NCI-H226 (cell line): ENCODE measurements at regions not wholly inside any gene's neighbourhood (a gene's known extent, or its start where the extent isn't known, plus 50 kb on each side); places are given as distances from the start of the nearest gene placed in this dataset.

Experiments used
- DNase-seq: peaks from one replicate; pipeline ENCODE4 v3.0.0-alpha.2; 2015

GRCh38 chr6:9435281-9435680 lies 979.6 kb downstream of the TFAP2A start:
- no peak for DNase-seq

DNA sequence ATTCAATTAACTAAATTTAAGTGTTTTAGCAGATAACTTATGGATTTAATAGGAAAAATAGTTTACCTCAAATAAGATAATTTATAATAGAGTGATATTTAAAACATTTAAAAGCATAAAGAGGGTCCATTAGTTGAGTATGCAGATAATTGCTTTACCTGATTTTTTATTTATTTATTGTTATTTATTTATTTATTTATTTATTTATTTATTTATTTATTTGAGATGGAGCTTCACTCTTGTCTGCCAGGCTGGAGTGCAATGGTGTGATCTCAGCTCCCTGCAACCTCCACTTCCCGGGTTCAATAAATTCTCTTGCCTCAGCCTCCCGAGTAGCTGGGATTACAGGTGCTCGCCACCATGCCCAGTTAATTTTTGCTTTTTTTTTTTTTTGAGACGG lies 982.9 kb downstream of the TFAP2A start:
- no peak for DNase-seq

DNA sequence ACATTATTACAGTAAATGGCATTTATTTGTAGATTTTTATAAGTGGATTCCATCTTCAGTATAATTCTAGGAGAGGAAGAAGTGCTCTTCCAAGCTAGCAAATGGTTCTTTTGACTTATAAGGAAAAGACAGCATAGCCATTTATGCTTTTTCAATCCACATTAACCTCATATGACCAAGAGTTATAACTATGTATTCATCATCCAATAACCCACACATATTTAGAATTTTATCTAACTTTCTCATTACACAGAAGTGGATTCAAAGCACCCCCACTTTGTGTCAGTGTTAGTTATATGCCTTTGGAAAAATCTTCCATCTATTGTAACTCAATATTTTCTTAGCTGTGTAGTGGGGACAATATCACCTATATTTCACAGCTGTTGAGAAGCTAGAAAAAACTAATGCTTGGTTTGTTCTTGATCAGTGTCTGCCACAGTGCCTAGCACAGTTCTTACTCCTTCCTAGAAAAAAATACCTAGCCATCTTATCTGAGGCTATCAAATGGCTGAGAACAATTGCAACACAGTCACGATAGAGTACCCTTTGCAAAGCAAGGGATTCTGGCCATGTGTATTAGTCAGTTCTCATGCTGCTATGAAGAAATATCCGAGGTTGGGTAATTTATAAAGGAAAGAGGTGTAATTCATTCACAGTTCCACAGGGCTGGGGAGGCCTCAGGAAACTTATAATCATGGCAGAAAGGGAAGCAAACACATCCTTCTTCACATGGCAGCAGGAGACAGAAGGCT lies 986.3 kb downstream of the TFAP2A start:
- DNase-seq: no peak

DNA sequence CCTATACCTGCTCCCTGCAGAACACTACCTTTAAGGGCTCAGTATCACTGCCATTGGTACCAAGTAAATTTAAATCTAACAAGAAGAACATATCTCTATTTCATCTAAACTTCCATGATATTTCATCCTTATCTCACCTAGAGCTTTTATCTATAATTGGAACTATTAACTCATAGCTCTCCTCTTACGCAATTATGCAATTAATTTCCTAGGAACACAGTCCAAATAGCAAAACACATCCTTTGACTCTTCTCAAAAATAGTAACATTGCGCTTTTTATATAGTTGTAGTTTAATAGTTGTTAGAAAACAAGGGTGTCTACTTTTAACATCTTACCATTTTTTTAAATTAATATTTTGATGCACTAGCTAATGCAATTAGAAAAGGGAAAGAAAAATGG lies 986.8 kb upstream of the SLC35B3 start:
- DNase-seq: no peak

DNA sequence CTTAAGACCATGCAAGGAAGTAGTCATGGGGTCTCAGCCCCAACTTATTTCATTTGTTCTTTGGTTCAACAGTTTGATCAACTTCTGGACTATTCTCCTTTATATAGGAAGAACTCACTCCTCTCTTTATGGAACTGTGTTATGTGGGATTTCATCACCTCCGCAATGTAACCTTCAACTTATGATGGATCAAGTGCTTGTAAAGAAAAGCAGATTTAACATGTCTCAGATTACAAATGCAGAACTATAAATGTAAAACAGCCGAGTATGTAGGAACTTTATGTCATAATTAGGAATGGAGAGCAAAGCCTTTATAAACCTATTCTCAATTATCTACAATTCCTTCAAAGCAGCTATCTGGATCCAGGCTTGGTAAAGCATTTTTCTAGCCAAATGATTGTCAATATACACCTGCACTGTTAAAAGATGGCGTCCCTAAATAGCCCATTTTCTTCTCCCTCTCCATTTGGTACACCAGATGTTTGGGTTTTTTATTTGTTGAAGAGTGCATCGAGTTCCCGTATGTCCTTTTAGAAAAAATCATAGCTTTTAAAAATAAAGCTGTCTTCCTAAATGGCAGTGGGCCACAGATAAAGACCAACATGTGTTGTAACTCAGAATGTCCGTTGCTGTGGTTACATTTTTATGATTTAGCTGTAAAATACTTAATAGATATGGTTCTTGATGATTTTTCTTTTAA lies 985.1 kb upstream of the SLC35B3 start:
- DNase-seq: no peak

- no peak for DNase-seq
Observed at GRCh38 chr6:9417400-9417799, 982.1 kb upstream of the SLC35B3 start.

DNA sequence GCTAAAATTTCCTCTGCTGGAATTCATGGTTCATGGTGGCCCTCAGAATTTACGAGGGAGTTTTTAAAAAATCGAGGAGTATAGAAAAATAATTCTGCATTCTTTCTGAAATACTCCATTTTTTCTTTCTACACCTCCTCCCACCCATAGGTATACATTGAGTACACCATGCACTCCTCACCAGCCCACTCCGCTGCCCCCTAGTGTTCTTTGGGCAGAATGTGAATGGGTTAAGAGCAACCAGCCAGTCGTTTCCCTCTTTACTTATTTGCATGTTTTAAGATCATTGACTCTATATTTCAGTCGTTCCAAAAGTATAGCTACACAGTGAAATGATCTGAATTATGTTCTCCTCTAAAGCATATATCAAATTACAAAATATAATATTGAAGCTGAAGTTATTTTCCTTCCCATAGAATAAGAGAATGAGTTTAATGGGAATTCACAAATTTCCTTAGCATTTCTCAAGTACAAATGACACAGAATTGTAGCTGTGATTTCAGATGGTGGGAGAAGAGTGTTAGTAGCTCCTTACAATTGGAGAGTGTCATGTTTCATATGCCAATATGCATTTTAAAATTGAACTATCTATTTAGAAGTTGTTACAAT lies 977.7 kb upstream of the SLC35B3 start:
- peak; percentile 29 for DNase-seq

DNA sequence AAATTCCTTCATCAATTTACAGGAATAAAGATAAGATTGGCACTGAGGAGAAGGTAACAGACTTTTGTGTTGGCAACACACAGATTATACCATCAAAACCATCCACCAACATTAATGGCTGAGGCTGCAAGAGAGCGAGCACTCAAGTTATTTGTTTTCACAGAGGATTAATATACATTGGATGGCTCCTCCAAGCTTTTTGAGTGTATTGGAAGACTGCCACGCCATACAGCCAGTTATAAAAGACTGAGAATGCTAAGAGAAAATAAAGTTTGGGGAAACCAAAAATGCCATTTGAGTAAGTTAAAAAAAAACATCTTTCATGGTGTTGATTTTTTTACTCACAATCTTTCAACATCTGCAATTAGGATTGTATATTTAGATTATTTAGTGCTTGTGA lies 973.8 kb upstream of the SLC35B3 start:
- DNase-seq: no peak

DNA sequence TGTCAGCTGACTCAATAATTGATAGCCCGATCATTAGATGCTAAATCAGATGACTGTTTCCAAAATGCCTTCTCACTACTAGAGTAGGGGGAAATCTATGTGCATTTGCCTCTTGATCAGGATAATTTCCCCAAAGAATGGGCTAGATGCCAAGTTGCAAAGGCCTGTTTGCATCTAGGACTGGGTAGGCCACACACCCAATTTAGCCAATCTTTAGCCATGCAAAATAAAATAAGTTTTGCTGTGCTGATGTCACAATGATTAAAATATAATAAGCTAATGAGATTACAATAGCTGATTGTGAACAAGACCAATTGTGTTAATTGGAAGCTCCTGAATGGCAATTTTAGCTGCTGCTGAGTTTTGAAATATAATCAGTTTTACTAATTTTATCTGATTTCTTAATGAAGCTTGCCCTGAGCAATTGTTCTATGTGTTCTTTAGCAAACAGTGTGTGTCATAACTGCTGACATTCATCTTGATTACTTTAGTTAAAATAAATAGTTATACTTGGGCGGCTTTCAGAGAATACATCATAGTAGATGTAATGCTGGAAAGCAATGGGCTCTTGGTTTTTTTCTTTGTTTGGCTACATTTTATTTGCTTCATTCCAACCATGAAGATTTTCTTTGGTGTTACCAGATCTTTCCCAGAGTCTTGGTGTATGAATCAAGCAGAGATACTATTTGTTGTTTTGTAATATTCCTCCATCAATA lies 973.2 kb upstream of the SLC35B3 start:
- no peak for DNase-seq

GRCh38 chr6:9405825-9406224 lies 970.5 kb upstream of the SLC35B3 start:
- peak; percentile 25 for DNase-seq

- DNase-seq: peak; percentile 73
Observed at GRCh38 chr6:9405369-9405768, 970.0 kb upstream of the SLC35B3 start.

DNA sequence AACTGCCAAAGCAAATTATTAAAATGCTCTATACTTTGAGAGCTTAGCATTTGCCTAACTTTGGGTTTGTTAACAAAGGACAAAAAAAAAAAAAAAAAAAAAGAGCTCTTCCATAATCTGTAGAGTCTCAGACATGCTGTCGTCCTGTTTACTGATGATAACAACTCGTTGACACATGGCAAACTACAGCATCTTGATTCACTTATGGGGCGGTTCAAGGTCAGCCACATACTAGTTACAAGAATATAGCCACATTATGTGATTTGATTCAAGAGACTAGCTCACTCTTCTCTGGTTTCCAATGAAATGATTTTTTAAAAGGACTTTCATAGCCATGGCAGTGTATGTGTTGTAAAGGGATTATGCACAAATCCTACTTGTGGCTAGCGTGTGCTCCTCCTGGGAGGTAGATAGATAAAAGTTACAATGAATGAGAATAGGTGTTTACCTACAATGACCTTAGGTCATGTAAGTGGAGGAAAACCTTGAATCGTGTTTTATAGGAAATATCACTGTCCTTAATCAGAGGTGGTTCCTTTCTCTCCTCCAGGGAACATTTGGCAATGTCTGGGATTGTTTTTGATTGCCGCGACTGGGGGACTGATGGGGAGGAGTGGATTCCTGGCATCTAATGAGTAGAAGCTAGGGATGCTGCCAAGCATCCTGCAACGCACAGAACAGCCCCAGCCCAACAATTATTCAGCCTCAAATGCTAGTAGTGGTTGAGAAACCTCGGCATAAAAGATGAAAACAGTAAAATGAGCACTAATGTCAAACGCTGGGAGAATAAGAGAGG lies 969.2 kb upstream of the SLC35B3 start:
- peak; percentile 21 for DNase-seq

GRCh38 chr6:9403736-9404135 lies 968.4 kb upstream of the SLC35B3 start:
- no peak for DNase-seq

GRCh38 chr6:9401960-9402359 lies 966.6 kb upstream of the SLC35B3 start:
- DNase-seq: no peak

GRCh38 chr6:9399916-9400315 lies 964.6 kb upstream of the SLC35B3 start:
- no peak for DNase-seq

GRCh38 chr6:9398767-9399373 lies 963.5 kb upstream of the SLC35B3 start:
- DNase-seq: no peak

DNA sequence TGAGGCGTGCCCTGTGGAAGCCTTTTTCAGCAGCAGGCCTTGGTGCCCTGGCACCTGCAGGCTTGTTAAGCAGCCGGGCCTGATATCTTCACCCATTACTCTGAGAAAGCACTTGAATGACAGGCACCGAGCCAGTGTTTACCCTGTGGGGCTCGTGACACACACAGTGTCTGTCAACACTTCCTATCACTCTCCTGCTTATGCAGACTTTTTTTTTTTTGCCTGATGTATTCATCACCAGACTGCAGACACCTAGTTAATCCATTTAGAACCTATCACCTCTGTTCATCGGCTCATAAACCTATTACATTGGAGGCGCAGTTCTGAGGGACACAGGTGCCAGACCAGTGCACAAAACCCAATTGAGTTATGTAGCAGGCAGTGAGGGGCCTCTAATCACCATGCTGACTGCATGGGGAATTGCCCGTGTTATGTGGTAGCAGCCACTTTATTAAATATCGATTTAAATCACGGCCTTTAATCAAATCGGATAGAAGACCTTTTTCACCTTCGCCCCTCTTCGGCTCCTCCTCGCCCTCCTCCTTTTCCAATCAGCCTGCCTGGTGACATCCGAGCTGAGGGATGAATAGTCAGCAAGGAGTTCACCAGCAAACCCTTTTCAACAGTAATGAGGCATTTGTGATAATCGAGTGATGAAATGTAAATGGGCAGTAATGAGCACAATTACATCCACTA lies 962.9 kb upstream of the SLC35B3 start:
- no peak for DNase-seq

- no peak for DNase-seq
Observed at GRCh38 chr6:9388596-9388995, 953.3 kb upstream of the SLC35B3 start.

DNA sequence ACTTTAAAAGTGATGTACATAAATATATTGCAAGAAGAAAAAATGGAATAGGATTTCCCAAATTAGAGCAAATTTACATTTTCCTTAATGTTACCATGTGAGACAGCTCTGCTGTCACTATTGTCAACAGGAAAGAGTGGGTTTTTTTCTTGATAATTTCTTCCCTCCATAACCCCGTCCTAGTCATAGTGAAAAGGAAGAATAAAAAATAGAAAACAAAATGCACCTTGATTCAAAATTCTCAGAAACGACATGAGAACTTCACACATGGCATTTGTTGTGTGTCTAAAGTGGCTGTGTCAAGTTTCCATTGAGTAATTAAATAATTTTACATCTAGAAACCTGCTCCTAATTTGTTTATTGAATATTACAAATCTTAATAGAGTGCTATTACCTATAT lies 945.2 kb upstream of the SLC35B3 start:
- DNase-seq: no peak

DNA sequence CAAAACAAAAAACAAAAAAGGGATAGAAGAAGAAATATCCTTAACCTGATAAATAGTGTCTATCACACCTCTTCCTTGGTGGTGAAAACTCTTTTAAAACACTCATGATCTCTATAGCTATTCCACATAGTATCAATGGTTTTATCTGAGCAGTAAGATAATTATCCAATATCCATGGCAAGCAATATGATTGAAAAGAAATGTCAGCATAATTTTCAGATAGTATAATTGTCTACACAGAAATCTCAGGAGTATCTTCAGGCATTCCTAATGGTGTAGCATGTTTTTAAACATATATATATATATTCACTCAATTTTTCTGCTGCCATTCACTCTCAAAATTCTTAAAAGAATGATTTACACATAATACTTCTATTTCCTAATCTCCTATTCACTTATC lies 938.0 kb upstream of the SLC35B3 start:
- DNase-seq: no peak

GRCh38 chr6:9370480-9370879 lies 935.1 kb upstream of the SLC35B3 start:
- DNase-seq: no peak

DNA sequence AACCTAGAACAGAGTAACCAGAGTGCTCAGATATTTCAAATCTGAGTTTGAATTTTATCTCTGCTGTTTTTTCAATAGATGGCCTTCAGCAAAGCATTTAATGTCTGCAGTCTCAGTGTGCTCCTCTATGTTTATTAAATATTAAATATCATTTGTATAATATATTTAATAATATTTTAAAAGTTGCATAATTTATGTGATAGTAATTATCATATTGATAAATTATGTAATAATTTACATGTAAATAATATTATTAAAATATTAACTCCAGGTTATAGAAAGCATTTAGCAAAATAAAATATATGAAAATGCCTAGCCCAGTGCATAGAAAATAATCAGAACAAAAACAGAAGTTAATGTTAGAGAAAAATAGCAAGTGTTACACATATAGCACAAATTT lies 930.0 kb upstream of the SLC35B3 start:
- DNase-seq: no peak
